ENCODE measurements at regions not wholly inside any gene's neighbourhood (a gene's known extent, or its start where the extent isn't known, plus 50 kb on each side); places are given as distances from the start of the nearest gene placed in this dataset.

- TF ChIP-seq POLR2AphosphoS5 (IDR thresholded peaks at IDR 0.05) (no peak), CTCF (IDR thresholded peaks at IDR 0.05) (no peak)
Observed at GRCh38 chr6:15936503-15936902, 192.4 kb upstream of the MYLIP start.

All from breast epithelium (tissue), 3 donors.